Esophagus squamous epithelium (tissue), 4 donors: ENCODE measurements at regions not wholly inside any gene's neighbourhood (a gene's known extent, or its start where the extent isn't known, plus 50 kb on each side); places are given as distances from the start of the nearest gene placed in this dataset.

Source experiments
- POLR2A ChIP-seq, 4 donors: fragments of 450-650 bp; IDR thresholded peaks; one replicate each; pipeline ENCODE4 v1.6.1; 2017; ENCODE audit warnings: antibody characterized with exemption in 4 of 4, mild to moderate bottlenecking in 4 of 4, moderate library complexity in 3 of 4
- TF ChIP-seq, protein P1 (sequence below), 6 experiments: fragments of 450-650 bp in 4 of 6; fragments of 200-600 bp in 2 of 6; sonication (generic) in 2 of 6; IDR thresholded peaks; one replicate each; pipeline ENCODE4 v1.5.1; 2016 to 2019; ENCODE audit warnings: antibody characterized with exemption in 6 of 6, mild to moderate bottlenecking in 4 of 6, moderate library complexity in 4 of 6

DNA sequence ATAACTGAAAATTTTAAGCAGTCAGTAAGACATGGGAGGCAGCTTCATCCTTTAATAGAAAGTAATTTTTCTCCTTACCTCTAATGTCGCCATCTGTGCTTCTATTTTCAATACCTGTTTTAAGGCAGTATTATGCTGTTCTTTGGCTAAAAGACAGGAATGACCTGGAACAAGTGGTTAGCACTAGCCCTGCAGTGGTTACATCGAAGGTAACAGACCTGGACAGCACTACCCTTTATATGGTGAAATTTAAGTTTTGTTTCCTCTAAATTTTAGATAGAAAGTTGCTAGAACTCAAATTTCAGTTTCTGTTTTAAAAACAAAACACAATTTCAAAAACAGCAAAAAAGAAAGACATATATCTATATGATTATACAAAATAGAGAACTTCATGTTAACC lies 534.1 kb upstream of the CDH6 start:
- TF ChIP-seq, protein P1, sequence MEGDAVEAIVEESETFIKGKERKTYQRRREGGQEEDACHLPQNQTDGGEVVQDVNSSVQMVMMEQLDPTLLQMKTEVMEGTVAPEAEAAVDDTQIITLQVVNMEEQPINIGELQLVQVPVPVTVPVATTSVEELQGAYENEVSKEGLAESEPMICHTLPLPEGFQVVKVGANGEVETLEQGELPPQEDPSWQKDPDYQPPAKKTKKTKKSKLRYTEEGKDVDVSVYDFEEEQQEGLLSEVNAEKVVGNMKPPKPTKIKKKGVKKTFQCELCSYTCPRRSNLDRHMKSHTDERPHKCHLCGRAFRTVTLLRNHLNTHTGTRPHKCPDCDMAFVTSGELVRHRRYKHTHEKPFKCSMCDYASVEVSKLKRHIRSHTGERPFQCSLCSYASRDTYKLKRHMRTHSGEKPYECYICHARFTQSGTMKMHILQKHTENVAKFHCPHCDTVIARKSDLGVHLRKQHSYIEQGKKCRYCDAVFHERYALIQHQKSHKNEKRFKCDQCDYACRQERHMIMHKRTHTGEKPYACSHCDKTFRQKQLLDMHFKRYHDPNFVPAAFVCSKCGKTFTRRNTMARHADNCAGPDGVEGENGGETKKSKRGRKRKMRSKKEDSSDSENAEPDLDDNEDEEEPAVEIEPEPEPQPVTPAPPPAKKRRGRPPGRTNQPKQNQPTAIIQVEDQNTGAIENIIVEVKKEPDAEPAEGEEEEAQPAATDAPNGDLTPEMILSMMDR (IDR thresholded peaks at IDR 0.05), result no peak
- TF ChIP-seq POLR2A (IDR thresholded peaks at IDR 0.05), result no peak
